WTC11 (cell line): ENCODE measurements at regions not wholly inside any gene's neighbourhood (a gene's known extent, or its start where the extent isn't known, plus 50 kb on each side); places are given as distances from the start of the nearest gene placed in this dataset.

Source experiments
- ATAC-seq: fragments of 200-7000 bp; cut with Tn5 transposase; 2 replicates; pipeline ENCODE4 v1.10.0; 2021; ENCODE audit warnings: mild to moderate bottlenecking, moderate library complexity
- CTCF ChIA-PET: fragments of 300-600 bp; sonication (Branson Sonifier 250); formaldehyde crosslinking; loops from one replicate; lab custom pipeline; 2021; ENCODE audit warnings: antibody characterized with exemption; lab: Charles Lee
- POLR2A ChIA-PET: fragments of 350-600 bp; sonication (Branson Sonifier 250); formaldehyde crosslinking; loops from one replicate; lab custom pipeline; 2021; ENCODE audit warnings: antibody characterized with exemption; lab: Charles Lee
- DNase-seq: peaks from one replicate; pipeline ENCODE4 v3.0.0; 2021; ENCODE audit warnings: low spot score
- H3K27ac Mint-ChIP-seq: 2 replicates; pipeline ENCODE4 v1.8.0; 2021; ENCODE audit warnings: mixed read lengths
- H3K27me3 Mint-ChIP-seq: 2 replicates; pipeline ENCODE4 v1.8.0; 2021; ENCODE audit warnings: low read depth, mild to moderate bottlenecking, moderate library complexity, mixed read lengths
- H3K36me3 Mint-ChIP-seq: 2 replicates; pipeline ENCODE4 v1.8.0; 2021; ENCODE audit warnings: mixed read lengths
- H3K4me1 Mint-ChIP-seq: 2 replicates; pipeline ENCODE4 v1.8.0; 2022; ENCODE audit warnings: mixed read lengths
- H3K4me3 Mint-ChIP-seq: 2 replicates; pipeline ENCODE4 v1.8.0; 2021; ENCODE audit warnings: mild to moderate bottlenecking, moderate library complexity, mixed read lengths
- H3K9me3 Mint-ChIP-seq: 2 replicates; pipeline ENCODE4 v1.8.0; 2021; ENCODE audit warnings: mixed read lengths
- ATF2 ChIP-seq: sonication (generic); formaldehyde crosslinking; IDR thresholded peaks from 2 replicates; pipeline ENCODE4 v1.8.1; 2022; ENCODE audit warnings: low read depth, missing genetic modification reagents, borderline replicate concordance
- CTCF ChIP-seq: fragments of 200-600 bp; IDR thresholded peaks from 2 replicates; pipeline ENCODE4 v1.8.0; 2022; ENCODE audit warnings: antibody characterized with exemption
- E2F1 ChIP-seq: sonication (generic); formaldehyde crosslinking; IDR thresholded peaks from 2 replicates; pipeline ENCODE4 v1.8.0; 2022; ENCODE audit warnings: mild to moderate bottlenecking, missing genetic modification reagents
- E2F5 ChIP-seq: sonication (generic); formaldehyde crosslinking; IDR thresholded peaks from 2 replicates; pipeline ENCODE4 v1.8.1; 2022; ENCODE audit warnings: mild to moderate bottlenecking, moderate library complexity, missing genetic modification reagents
- EMX1 ChIP-seq: fragments of 250-450 bp; sonication (Bioruptor Pico); IDR thresholded peaks from 2 replicates; pipeline ENCODE4 v1.8.0; 2021; ENCODE audit warnings: mild to moderate bottlenecking
- HMGA2 ChIP-seq: fragments of 250-450 bp; sonication (Bioruptor Pico); IDR thresholded peaks from 2 replicates; pipeline ENCODE4 v1.4.0; 2021; ENCODE audit warnings: mild to moderate bottlenecking, moderate library complexity
- MXD4 ChIP-seq: fragments of 250-450 bp; sonication (Bioruptor Pico); IDR thresholded peaks from 2 replicates; pipeline ENCODE4 v1.8.0; 2021; ENCODE audit warnings: mild to moderate bottlenecking, moderate library complexity, borderline replicate concordance
- NFATC4 ChIP-seq: fragments of 250-450 bp; sonication (Bioruptor Pico); IDR thresholded peaks from 2 replicates; pipeline ENCODE4 v1.9.0; 2021; ENCODE audit warnings: mild to moderate bottlenecking
- NFE2L1 ChIP-seq: sonication (generic); formaldehyde crosslinking; IDR thresholded peaks from 2 replicates; pipeline ENCODE4 v1.8.1; 2023; ENCODE audit warnings: missing genetic modification reagents
- PRRX2 ChIP-seq: fragments of 250-450 bp; sonication (Bioruptor Pico); IDR thresholded peaks from 2 replicates; pipeline ENCODE4 v1.8.0; 2021; ENCODE audit warnings: mild to moderate bottlenecking
- SMAD4 ChIP-seq: sonication (generic); formaldehyde crosslinking; IDR thresholded peaks from 2 replicates; pipeline ENCODE4 v1.8.0; 2022; ENCODE audit warnings: mild to moderate bottlenecking, missing genetic modification reagents
- SP1 ChIP-seq: sonication (generic); formaldehyde crosslinking; conservative IDR thresholded peaks from 2 replicates; pipeline ENCODE4 v1.8.1; 2022; ENCODE audit warnings: missing genetic modification reagents
- STAT6 ChIP-seq: sonication (generic); formaldehyde crosslinking; conservative IDR thresholded peaks from 2 replicates; pipeline ENCODE4 v1.8.1; 2023; ENCODE audit warnings: mild to moderate bottlenecking, low read depth, missing genetic modification reagents, moderate library complexity
- TCF7 ChIP-seq: sonication (generic); formaldehyde crosslinking; IDR thresholded peaks from 2 replicates; pipeline ENCODE4 v1.8.0; 2022; ENCODE audit warnings: mild to moderate bottlenecking, low read depth, missing genetic modification reagents, moderate library complexity
- ZBTB43 ChIP-seq: sonication (generic); formaldehyde crosslinking; IDR thresholded peaks from 2 replicates; pipeline ENCODE4 v1.8.1; 2023; ENCODE audit warnings: mild to moderate bottlenecking, missing genetic modification reagents
- ZMAT4 ChIP-seq: fragments of 250-450 bp; sonication (Bioruptor Pico); IDR thresholded peaks from 2 replicates; pipeline ENCODE4 v1.9.0; 2021; ENCODE audit warnings: mild to moderate bottlenecking
- ZNF121 ChIP-seq: sonication (generic); formaldehyde crosslinking; IDR thresholded peaks from 2 replicates; pipeline ENCODE4 v1.8.0; 2023; ENCODE audit warnings: missing genetic modification reagents
- ZNF138 ChIP-seq: sonication (generic); formaldehyde crosslinking; conservative IDR thresholded peaks from 2 replicates; pipeline ENCODE4 v1.8.1; 2022; ENCODE audit warnings: mild to moderate bottlenecking, moderate library complexity, missing genetic modification reagents
- ZNF232 ChIP-seq: sonication (generic); formaldehyde crosslinking; IDR thresholded peaks from 2 replicates; pipeline ENCODE4 v1.8.0; 2022; ENCODE audit warnings: mild to moderate bottlenecking, missing genetic modification reagents
- ZNF423 ChIP-seq: fragments of 250-450 bp; sonication (Bioruptor Pico); IDR thresholded peaks from 2 replicates; pipeline ENCODE4 v2.1.2; 2022; ENCODE audit warnings: mild to moderate bottlenecking, moderate library complexity
- ZNF532 ChIP-seq: fragments of 250-450 bp; sonication (Bioruptor Pico); IDR thresholded peaks from 2 replicates; pipeline ENCODE4 v1.9.0; 2021; ENCODE audit warnings: mild to moderate bottlenecking, borderline replicate concordance

GRCh38 chr11:62048100-62048499 is 75.7 kb upstream of the INCENP start (continued):
- no peak for TF ChIP-seq ZNF532
- no peak for TF ChIP-seq CTCF
- TF ChIP-seq ATF2 (CRISPR knock-in tag) = no peak
- no peak for TF ChIP-seq ZNF232 (CRISPR knock-in tag)
- no peak for TF ChIP-seq ZNF121 (CRISPR knock-in tag)
- no peak for TF ChIP-seq E2F1 (CRISPR knock-in tag)
- no peak for TF ChIP-seq EMX1
- no peak for TF ChIP-seq STAT6
- TF ChIP-seq HMGA2 (CRISPR knock-in tag) = no peak
- no peak for TF ChIP-seq ZBTB43
- no peak for TF ChIP-seq ZNF423 (CRISPR knock-in tag)
- TF ChIP-seq PRRX2 (CRISPR knock-in tag) = no peak
- no peak for TF ChIP-seq ZMAT4 (CRISPR knock-in tag)

- Mint-ChIP-seq H3K27ac (no peak overlapping the region), H3K9me3 (peaks cover 7% of the 10 kb centered on the region), H3K4me3 (no peak overlapping the region), H3K27me3 (peaks cover 3% of the 10 kb centered on the region; the same call in 1 of the 2 replicates), H3K4me1 (no peaks in the 10 kb centered on the region), H3K36me3 (no peaks in the 10 kb centered on the region)
- ChIA-PET POLR2A (no interaction called here), CTCF (interaction anchor here (0.9 to 1.2 kb wide), 3 partner anchors 35 to 148 kb away, joined by 3 to 5 read pairs (median 3); no protein-coding TSS in a partner anchor)
- ATAC-seq = no peak
- TF ChIP-seq ZNF232 (CRISPR knock-in tag) = no peak
- no peak for TF ChIP-seq SP1 (CRISPR knock-in tag)
- TF ChIP-seq MXD4 (CRISPR knock-in tag) = no peak
- TF ChIP-seq E2F5 (CRISPR knock-in tag) = no peak
- TF ChIP-seq NFATC4 = no peak
- no peak for TF ChIP-seq NFE2L1 (CRISPR knock-in tag)
- TF ChIP-seq ZNF138 (CRISPR knock-in tag) = no peak
- TF ChIP-seq SMAD4 (CRISPR knock-in tag) = no peak
- TF ChIP-seq TCF7 (CRISPR knock-in tag) = no peak
- DNase-seq = no peak
Measured at GRCh38 chr11:62046568-62047100, 77.2 kb upstream of the INCENP start.
